ENCODE measurements at regions not wholly inside any gene's neighbourhood (a gene's known extent, or its start where the extent isn't known, plus 50 kb on each side); places are given as distances from the start of the nearest gene placed in this dataset.
A peak's percentile ranks its signal among the peaks of the same experiment; 100 is the strongest.
"Not testable (repeated sequence)": the region's sequence is repeated elsewhere in the genome, so short reads cannot be mapped to it uniquely, and the experiment has no call there.

GRCh38 chr1:65541865-65542264 is 121.4 kb downstream of the LEPR start:
- Mint-ChIP-seq H3K27ac (no peak overlapping the region), H3K4me3 (no peak overlapping the region), H3K27me3 (no peaks in the 10 kb centered on the region), H3K4me1 (no peaks in the 10 kb centered on the region), H3K9me3 (peaks cover 2 to 18% (median 12%) of the 10 kb centered on the region in 8 donors), H3K36me3 (no peaks in the 10 kb centered on the region)
- intact Hi-C loops (cut with micrococcal nuclease): no loop called here
- ChIA-PET CTCF (ENCODE audit: partially characterized antibody) (no interaction called here), POLR2A (ENCODE audit: partially characterized antibody) (no interaction called here)
- Histone ChIP-seq H3K4me3 (ENCODE audit: low read length in 2 of 2) (no peak overlapping the region), H3K27me3 (ENCODE audit: insufficient read depth, low read length) (no peaks in the 10 kb centered on the region), H3K27ac (ENCODE audit: low read depth, low read length) (no peak overlapping the region), H3K4me1 (ENCODE audit: insufficient read depth, low read length) (no peaks in the 10 kb centered on the region), H3K36me3 (ENCODE audit: insufficient read depth, low read length) (no peaks in the 10 kb centered on the region), H3K9me3 (ENCODE audit: control insufficient read depth in 1 of 2, low read length in 2 of 2) (no peaks in the 10 kb centered on the region)
- DNase-seq: no peak

- H3K27ac Mint-ChIP-seq; CTCF ChIA-PET (ENCODE audit: partially characterized antibody); H3K36me3 Mint-ChIP-seq: not testable (repeated sequence)
Measured at GRCh38 chr1:65542592-65542991, 122.1 kb downstream of the LEPR start.

GRCh38 chr1:65550306-65551010 is 130.0 kb downstream of the LEPR start:
- peaks cover 0 to 60% (median 49%) of the 10 kb centered on the region in 8 donors for H3K9me3 Mint-ChIP-seq
- POLR2A ChIA-PET (ENCODE audit: partially characterized antibody); H3K4me1 Mint-ChIP-seq; intact Hi-C loops (cut with micrococcal nuclease); H3K9me3 ChIP-seq (ENCODE audit: control insufficient read depth in 1 of 2, low read length in 2 of 2); H3K27me3 Mint-ChIP-seq; H3K4me3 ChIP-seq (ENCODE audit: low read length in 2 of 2); H3K36me3 ChIP-seq (ENCODE audit: insufficient read depth, low read length); H3K27ac Mint-ChIP-seq; H3K27me3 ChIP-seq (ENCODE audit: insufficient read depth, low read length); DNase-seq; H3K4me1 ChIP-seq (ENCODE audit: insufficient read depth, low read length); H3K27ac ChIP-seq (ENCODE audit: low read depth, low read length); CTCF ChIA-PET (ENCODE audit: partially characterized antibody): not testable (repeated sequence)
- peaks cover 5 to 10% of the 10 kb centered on the region in 2 donors for H3K36me3 Mint-ChIP-seq
- H3K4me3 Mint-ChIP-seq: peak overlapping the region in 1 of 8 donors; percentile 35

More at GRCh38 chr1:65542592-65542991, 122.1 kb downstream of the LEPR start:
- DNase-seq; POLR2A ChIA-PET (ENCODE audit: partially characterized antibody); H3K27me3 ChIP-seq (ENCODE audit: insufficient read depth, low read length); H3K9me3 ChIP-seq (ENCODE audit: control insufficient read depth in 1 of 2, low read length in 2 of 2); H3K4me3 Mint-ChIP-seq; H3K4me3 ChIP-seq (ENCODE audit: low read length in 2 of 2); H3K27ac ChIP-seq (ENCODE audit: low read depth, low read length); H3K4me1 ChIP-seq (ENCODE audit: insufficient read depth, low read length); H3K27me3 Mint-ChIP-seq; H3K4me1 Mint-ChIP-seq; H3K36me3 ChIP-seq (ENCODE audit: insufficient read depth, low read length); intact Hi-C loops (cut with micrococcal nuclease): not testable (repeated sequence)
- H3K9me3 Mint-ChIP-seq: peaks cover 2 to 18% (median 12%) of the 10 kb centered on the region in 8 donors

- H3K27me3 Mint-ChIP-seq; H3K27me3 ChIP-seq (ENCODE audit: insufficient read depth, low read length); POLR2A ChIA-PET (ENCODE audit: partially characterized antibody); H3K27ac Mint-ChIP-seq; H3K4me1 Mint-ChIP-seq; DNase-seq; H3K4me1 ChIP-seq (ENCODE audit: insufficient read depth, low read length); H3K9me3 ChIP-seq (ENCODE audit: control insufficient read depth in 1 of 2, low read length in 2 of 2); H3K27ac ChIP-seq (ENCODE audit: low read depth, low read length); H3K4me3 ChIP-seq (ENCODE audit: low read length in 2 of 2); CTCF ChIA-PET (ENCODE audit: partially characterized antibody); H3K4me3 Mint-ChIP-seq; H3K36me3 ChIP-seq (ENCODE audit: insufficient read depth, low read length); intact Hi-C loops (cut with micrococcal nuclease): not testable (repeated sequence)
- H3K9me3 Mint-ChIP-seq: peaks cover 0 to 61% (median 54%) of the 10 kb centered on the region in 8 donors
- peaks cover 5 to 13% of the 10 kb centered on the region in 2 donors for H3K36me3 Mint-ChIP-seq
Measured at GRCh38 chr1:65552484-65552883, 132.0 kb downstream of the LEPR start.

GRCh38 chr1:65554086-65554764 is 133.8 kb downstream of the LEPR start:
- DNase-seq; H3K27ac ChIP-seq (ENCODE audit: low read depth, low read length); H3K27ac Mint-ChIP-seq; POLR2A ChIA-PET (ENCODE audit: partially characterized antibody); H3K4me3 Mint-ChIP-seq; H3K4me1 Mint-ChIP-seq; H3K4me1 ChIP-seq (ENCODE audit: insufficient read depth, low read length); H3K9me3 ChIP-seq (ENCODE audit: control insufficient read depth in 1 of 2, low read length in 2 of 2); H3K27me3 Mint-ChIP-seq; H3K4me3 ChIP-seq (ENCODE audit: low read length in 2 of 2); CTCF ChIA-PET (ENCODE audit: partially characterized antibody); H3K27me3 ChIP-seq (ENCODE audit: insufficient read depth, low read length); H3K36me3 ChIP-seq (ENCODE audit: insufficient read depth, low read length); intact Hi-C loops (cut with micrococcal nuclease): not testable (repeated sequence)
- H3K36me3 Mint-ChIP-seq: peaks cover 5 to 13% of the 10 kb centered on the region in 2 donors
- H3K9me3 Mint-ChIP-seq: peaks cover 0 to 53% (median 45%) of the 10 kb centered on the region in 8 donors

- H3K36me3 ChIP-seq (ENCODE audit: insufficient read depth, low read length): no peaks in the 10 kb centered on the region
- intact Hi-C loops (cut with micrococcal nuclease): no loop called here
- H3K4me1 ChIP-seq (ENCODE audit: insufficient read depth, low read length): no peaks in the 10 kb centered on the region
- no peaks in the 10 kb centered on the region for H3K4me1 Mint-ChIP-seq
- no peak overlapping the region for H3K27ac ChIP-seq (ENCODE audit: low read depth, low read length)
- ChIA-PET POLR2A (ENCODE audit: partially characterized antibody) (no interaction called here), CTCF (ENCODE audit: partially characterized antibody) (no interaction called here)
- peaks cover 5 to 13% of the 10 kb centered on the region in 2 donors for H3K36me3 Mint-ChIP-seq
- DNase-seq: no peak
- no peak overlapping the region for H3K4me3 ChIP-seq (ENCODE audit: low read length in 2 of 2)
- H3K9me3 ChIP-seq (ENCODE audit: control insufficient read depth in 1 of 2, low read length in 2 of 2): no peaks in the 10 kb centered on the region
- H3K4me3 Mint-ChIP-seq: no peak overlapping the region
- no peak overlapping the region for H3K27ac Mint-ChIP-seq
- H3K27me3 ChIP-seq (ENCODE audit: insufficient read depth, low read length): no peaks in the 10 kb centered on the region
- H3K27me3 Mint-ChIP-seq: peaks cover 0 to 5% of the 10 kb centered on the region in 2 donors
- H3K9me3 Mint-ChIP-seq: peaks cover 0 to 53% (median 44%) of the 10 kb centered on the region in 8 donors
Measured at GRCh38 chr1:65554829-65555228, 134.4 kb downstream of the LEPR start.

GRCh38 chr1:65558215-65558614 is 137.7 kb downstream of the LEPR start:
- Histone ChIP-seq H3K27ac (ENCODE audit: low read depth, low read length) (no peak overlapping the region), H3K9me3 (ENCODE audit: control insufficient read depth in 1 of 2, low read length in 2 of 2) (no peaks in the 10 kb centered on the region), H3K36me3 (ENCODE audit: insufficient read depth, low read length) (no peaks in the 10 kb centered on the region), H3K4me1 (ENCODE audit: insufficient read depth, low read length) (no peaks in the 10 kb centered on the region), H3K27me3 (ENCODE audit: insufficient read depth, low read length) (no peaks in the 10 kb centered on the region), H3K4me3 (ENCODE audit: low read length in 2 of 2) (no peak overlapping the region)
- peaks cover 1 to 6% of the 10 kb centered on the region in 2 donors for H3K36me3 Mint-ChIP-seq
- no peak overlapping the region for H3K27ac Mint-ChIP-seq
- no peak overlapping the region for H3K4me3 Mint-ChIP-seq
- intact Hi-C loops (cut with micrococcal nuclease): no loop called here
- peaks cover 0 to 26% (median 15%) of the 10 kb centered on the region in 8 donors for H3K9me3 Mint-ChIP-seq
- POLR2A ChIA-PET (ENCODE audit: partially characterized antibody): no interaction called here
- DNase-seq: no peak
- H3K4me1 Mint-ChIP-seq: no peaks in the 10 kb centered on the region
- CTCF ChIA-PET (ENCODE audit: partially characterized antibody): no interaction called here
- no peaks in the 10 kb centered on the region for H3K27me3 Mint-ChIP-seq

Measured in CD4-positive, alpha-beta memory T cell (primary cell).